ENCODE measurements at regions not wholly inside any gene's neighbourhood (a gene's known extent, or its start where the extent isn't known, plus 50 kb on each side); places are given as distances from the start of the nearest gene placed in this dataset.

DNA sequence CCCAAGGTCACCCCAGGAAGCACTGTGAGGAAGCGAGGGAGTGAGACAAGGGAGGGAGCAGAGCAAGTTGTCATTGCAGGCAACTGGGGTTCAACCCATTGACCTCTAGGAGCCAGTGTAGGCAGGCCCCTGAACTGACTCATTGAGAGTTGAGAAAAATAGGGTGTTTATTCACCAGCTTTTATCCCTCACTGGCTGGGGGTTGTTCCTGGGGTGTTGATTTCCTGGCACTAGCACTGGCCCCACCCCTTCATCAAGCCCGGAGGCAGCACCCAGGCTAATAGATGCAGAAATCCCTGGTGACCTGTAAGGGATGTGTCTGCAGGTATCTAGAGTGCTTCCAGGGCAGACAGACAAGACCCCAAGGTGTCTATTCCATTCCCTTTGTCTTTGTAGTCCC is 183.9 kb downstream of the ARRDC4 start:
- intact Hi-C loops (cut with micrococcal nuclease; ENCODE audit: unreplicated experiment), result no loop called here
- Histone ChIP-seq H3K9me3 (ENCODE audit: insufficient read depth, low read depth) (no peaks in the 10 kb centered on the region), H3K27ac (no peak overlapping the region), H3K36me3 (ENCODE audit: low read depth) (no peaks in the 10 kb centered on the region), H3K9me2 (ENCODE audit: insufficient read depth) (no peaks in the 10 kb centered on the region), H3K4me3 (no peak overlapping the region), H3K4me2 (no peak overlapping the region), H4K20me1 (ENCODE audit: insufficient read depth) (no peaks in the 10 kb centered on the region), H3K79me2 (ENCODE audit: low read depth) (no peaks in the 10 kb centered on the region), H2AFZ (no peak overlapping the region), H3K4me1 (replicated peaks; ENCODE audit: insufficient read depth) (no peaks in the 10 kb centered on the region), H3K27me3 (ENCODE audit: insufficient read depth, low read depth) (peaks cover 41% of the 10 kb centered on the region), H3F3A (ENCODE audit: insufficient read depth, low read depth) (no peaks in the 10 kb centered on the region)
- no peak for DNase-seq
- ChIA-PET CTCF (no interaction called here), POLR2A (ENCODE audit: unreplicated experiment) (no interaction called here)
- BruUV-seq (replicated peaks), result no TSS peak
- no peak for TF ChIP-seq CTCF (conservative IDR thresholded peaks at IDR 0.05)
- TF ChIP-seq EZH2 (IDR thresholded peaks at IDR 0.05; ENCODE audit: low read depth), result no peak

DNA sequence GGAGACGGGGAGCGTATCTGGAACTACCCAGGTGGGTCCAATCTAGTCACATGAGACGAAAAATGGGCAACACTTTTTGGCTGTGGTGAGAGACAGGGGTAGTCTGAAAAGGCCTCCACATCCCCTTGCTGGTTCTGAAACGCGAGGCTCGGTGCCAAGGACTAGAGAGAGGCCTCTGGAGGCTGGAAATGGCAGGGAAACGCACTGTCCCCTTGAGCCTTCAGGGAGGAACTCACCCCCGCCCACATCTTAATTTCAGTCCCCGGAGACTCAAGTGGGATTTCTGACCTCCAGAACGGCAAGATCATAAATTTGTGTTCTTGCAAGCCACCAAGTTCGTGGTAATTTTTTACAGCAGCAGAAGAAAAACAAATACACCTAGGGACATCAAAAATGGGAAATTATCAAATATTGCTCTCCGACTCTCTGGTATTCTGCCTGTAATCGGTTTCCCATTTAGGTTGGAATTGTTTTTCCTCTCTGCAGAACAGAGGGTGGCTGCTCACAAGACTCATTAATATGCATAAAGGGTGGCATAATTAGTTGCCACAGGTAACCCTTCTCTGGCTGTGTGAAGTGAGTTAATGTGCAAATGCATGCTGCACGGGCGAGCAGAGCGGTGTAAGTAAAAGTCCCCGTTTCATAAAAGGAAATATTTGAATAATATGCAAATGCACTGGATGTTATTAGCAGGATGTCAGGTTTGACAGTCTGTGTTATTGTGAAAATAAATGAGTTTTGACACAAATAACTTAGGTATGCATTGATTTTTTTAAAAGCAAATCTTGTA is 185.7 kb downstream of the ARRDC4 start:
- Histone ChIP-seq H3K4me3 (no peak overlapping the region), H3K9me2 (ENCODE audit: insufficient read depth) (no peaks in the 10 kb centered on the region), H3F3A (ENCODE audit: insufficient read depth, low read depth) (no peaks in the 10 kb centered on the region), H2AFZ (no peak overlapping the region), H3K27me3 (ENCODE audit: insufficient read depth, low read depth) (peaks cover 43% of the 10 kb centered on the region), H3K36me3 (ENCODE audit: low read depth) (no peaks in the 10 kb centered on the region), H3K79me2 (ENCODE audit: low read depth) (no peaks in the 10 kb centered on the region), H3K4me1 (replicated peaks; ENCODE audit: insufficient read depth) (no peaks in the 10 kb centered on the region), H3K9me3 (ENCODE audit: insufficient read depth, low read depth) (no peaks in the 10 kb centered on the region), H3K27ac (no peak overlapping the region), H3K4me2 (no peak overlapping the region), H4K20me1 (ENCODE audit: insufficient read depth) (no peaks in the 10 kb centered on the region)
- ChIA-PET POLR2A (ENCODE audit: unreplicated experiment) (no interaction called here), CTCF (no interaction called here)
- DNase-seq, result no peak
- BruUV-seq (replicated peaks), result no TSS peak
- no peak for TF ChIP-seq CTCF (conservative IDR thresholded peaks at IDR 0.05)
- no peak for TF ChIP-seq EZH2 (IDR thresholded peaks at IDR 0.05; ENCODE audit: low read depth)
- intact Hi-C loops (cut with micrococcal nuclease; ENCODE audit: unreplicated experiment), result no loop called here

- TF ChIP-seq EZH2 (IDR thresholded peaks at IDR 0.05; ENCODE audit: low read depth), result no peak
- no TSS peak for BruUV-seq (replicated peaks)
- Histone ChIP-seq H3F3A (ENCODE audit: insufficient read depth, low read depth) (no peaks in the 10 kb centered on the region), H3K27ac (no peak overlapping the region), H3K36me3 (ENCODE audit: low read depth) (no peaks in the 10 kb centered on the region), H4K20me1 (ENCODE audit: insufficient read depth) (no peaks in the 10 kb centered on the region), H3K4me1 (replicated peaks; ENCODE audit: insufficient read depth) (no peaks in the 10 kb centered on the region), H3K27me3 (ENCODE audit: insufficient read depth, low read depth) (peaks cover 43% of the 10 kb centered on the region), H3K4me2 (no peak overlapping the region), H2AFZ (no peak overlapping the region), H3K4me3 (no peak overlapping the region), H3K9me3 (ENCODE audit: insufficient read depth, low read depth) (no peaks in the 10 kb centered on the region), H3K79me2 (ENCODE audit: low read depth) (no peaks in the 10 kb centered on the region), H3K9me2 (ENCODE audit: insufficient read depth) (no peaks in the 10 kb centered on the region)
- intact Hi-C loops (cut with micrococcal nuclease; ENCODE audit: unreplicated experiment), result no loop called here
- CTCF ChIA-PET, result no interaction called here
- DNase-seq, result no peak
- POLR2A ChIA-PET (ENCODE audit: unreplicated experiment), result no interaction called here
These were observed 186.9 kb downstream of the ARRDC4 start for GRCh38 chr15:98147415-98147814.

- H3K4me2 ChIP-seq, result no peak overlapping the region
- H3F3A ChIP-seq (ENCODE audit: insufficient read depth, low read depth), result no peaks in the 10 kb centered on the region
- TF ChIP-seq EZH2 (IDR thresholded peaks at IDR 0.05; ENCODE audit: low read depth) (no peak), CTCF (conservative IDR thresholded peaks at IDR 0.05) (no peak)
- H3K4me3 ChIP-seq, result no peak overlapping the region
- H3K9me3 ChIP-seq (ENCODE audit: insufficient read depth, low read depth), result no peaks in the 10 kb centered on the region
- H4K20me1 ChIP-seq (ENCODE audit: insufficient read depth), result no peaks in the 10 kb centered on the region
- ChIA-PET POLR2A (ENCODE audit: unreplicated experiment) (no interaction called here), CTCF (no interaction called here)
- H2AFZ ChIP-seq, result no peak overlapping the region
- H3K79me2 ChIP-seq (ENCODE audit: low read depth), result no peaks in the 10 kb centered on the region
- intact Hi-C loops (cut with micrococcal nuclease; ENCODE audit: unreplicated experiment), result no loop called here
- no peaks in the 10 kb centered on the region for H3K36me3 ChIP-seq (ENCODE audit: low read depth)
- BruUV-seq (replicated peaks), result no TSS peak
- no peaks in the 10 kb centered on the region for H3K4me1 ChIP-seq (replicated peaks; ENCODE audit: insufficient read depth)
- peaks cover 42% of the 10 kb centered on the region for H3K27me3 ChIP-seq (ENCODE audit: insufficient read depth, low read depth)
- H3K27ac ChIP-seq, result no peak overlapping the region
- no peak for DNase-seq
- H3K9me2 ChIP-seq (ENCODE audit: insufficient read depth), result no peaks in the 10 kb centered on the region
These were observed 189.6 kb downstream of the ARRDC4 start for GRCh38 chr15:98150084-98150483.
